ENCODE measurements at regions not wholly inside any gene's neighbourhood (a gene's known extent, or its start where the extent isn't known, plus 50 kb on each side); places are given as distances from the start of the nearest gene placed in this dataset.

DNA sequence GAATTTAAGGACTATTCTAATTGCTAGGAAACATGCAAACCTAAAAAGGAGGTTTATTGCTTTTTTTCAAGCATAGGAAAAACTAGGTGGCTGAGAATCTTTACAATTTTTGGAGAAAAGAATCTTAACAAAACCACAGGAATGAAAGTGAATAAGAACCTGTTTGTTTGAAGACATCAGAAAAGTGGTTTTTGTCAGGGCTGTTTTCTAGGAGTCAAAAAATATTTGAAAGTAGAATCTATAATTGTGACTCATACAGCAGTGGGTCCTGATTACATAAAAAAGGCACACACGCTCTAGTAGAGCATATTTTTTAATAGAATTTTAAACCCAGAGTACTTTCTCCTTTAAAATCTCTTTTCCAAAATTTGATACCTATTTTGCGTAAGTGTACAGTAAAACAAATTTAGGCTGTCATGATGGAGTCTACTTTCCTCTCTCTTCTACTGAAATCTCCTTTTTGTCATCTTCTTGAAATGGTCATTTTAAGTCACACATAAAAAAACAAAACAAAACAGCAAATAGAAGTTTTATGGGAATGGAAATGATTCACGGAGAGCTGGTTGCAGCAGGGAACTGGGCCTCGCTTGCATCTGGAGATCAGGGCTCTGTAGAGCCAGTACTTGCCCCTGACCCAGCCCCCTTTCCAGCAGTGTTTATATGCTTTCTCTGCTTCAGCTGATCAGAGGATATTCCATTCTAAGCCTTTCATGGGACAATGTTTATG is 59.1 kb upstream of the PELI1 start (continued):
- TF ChIP-seq, protein P1, sequence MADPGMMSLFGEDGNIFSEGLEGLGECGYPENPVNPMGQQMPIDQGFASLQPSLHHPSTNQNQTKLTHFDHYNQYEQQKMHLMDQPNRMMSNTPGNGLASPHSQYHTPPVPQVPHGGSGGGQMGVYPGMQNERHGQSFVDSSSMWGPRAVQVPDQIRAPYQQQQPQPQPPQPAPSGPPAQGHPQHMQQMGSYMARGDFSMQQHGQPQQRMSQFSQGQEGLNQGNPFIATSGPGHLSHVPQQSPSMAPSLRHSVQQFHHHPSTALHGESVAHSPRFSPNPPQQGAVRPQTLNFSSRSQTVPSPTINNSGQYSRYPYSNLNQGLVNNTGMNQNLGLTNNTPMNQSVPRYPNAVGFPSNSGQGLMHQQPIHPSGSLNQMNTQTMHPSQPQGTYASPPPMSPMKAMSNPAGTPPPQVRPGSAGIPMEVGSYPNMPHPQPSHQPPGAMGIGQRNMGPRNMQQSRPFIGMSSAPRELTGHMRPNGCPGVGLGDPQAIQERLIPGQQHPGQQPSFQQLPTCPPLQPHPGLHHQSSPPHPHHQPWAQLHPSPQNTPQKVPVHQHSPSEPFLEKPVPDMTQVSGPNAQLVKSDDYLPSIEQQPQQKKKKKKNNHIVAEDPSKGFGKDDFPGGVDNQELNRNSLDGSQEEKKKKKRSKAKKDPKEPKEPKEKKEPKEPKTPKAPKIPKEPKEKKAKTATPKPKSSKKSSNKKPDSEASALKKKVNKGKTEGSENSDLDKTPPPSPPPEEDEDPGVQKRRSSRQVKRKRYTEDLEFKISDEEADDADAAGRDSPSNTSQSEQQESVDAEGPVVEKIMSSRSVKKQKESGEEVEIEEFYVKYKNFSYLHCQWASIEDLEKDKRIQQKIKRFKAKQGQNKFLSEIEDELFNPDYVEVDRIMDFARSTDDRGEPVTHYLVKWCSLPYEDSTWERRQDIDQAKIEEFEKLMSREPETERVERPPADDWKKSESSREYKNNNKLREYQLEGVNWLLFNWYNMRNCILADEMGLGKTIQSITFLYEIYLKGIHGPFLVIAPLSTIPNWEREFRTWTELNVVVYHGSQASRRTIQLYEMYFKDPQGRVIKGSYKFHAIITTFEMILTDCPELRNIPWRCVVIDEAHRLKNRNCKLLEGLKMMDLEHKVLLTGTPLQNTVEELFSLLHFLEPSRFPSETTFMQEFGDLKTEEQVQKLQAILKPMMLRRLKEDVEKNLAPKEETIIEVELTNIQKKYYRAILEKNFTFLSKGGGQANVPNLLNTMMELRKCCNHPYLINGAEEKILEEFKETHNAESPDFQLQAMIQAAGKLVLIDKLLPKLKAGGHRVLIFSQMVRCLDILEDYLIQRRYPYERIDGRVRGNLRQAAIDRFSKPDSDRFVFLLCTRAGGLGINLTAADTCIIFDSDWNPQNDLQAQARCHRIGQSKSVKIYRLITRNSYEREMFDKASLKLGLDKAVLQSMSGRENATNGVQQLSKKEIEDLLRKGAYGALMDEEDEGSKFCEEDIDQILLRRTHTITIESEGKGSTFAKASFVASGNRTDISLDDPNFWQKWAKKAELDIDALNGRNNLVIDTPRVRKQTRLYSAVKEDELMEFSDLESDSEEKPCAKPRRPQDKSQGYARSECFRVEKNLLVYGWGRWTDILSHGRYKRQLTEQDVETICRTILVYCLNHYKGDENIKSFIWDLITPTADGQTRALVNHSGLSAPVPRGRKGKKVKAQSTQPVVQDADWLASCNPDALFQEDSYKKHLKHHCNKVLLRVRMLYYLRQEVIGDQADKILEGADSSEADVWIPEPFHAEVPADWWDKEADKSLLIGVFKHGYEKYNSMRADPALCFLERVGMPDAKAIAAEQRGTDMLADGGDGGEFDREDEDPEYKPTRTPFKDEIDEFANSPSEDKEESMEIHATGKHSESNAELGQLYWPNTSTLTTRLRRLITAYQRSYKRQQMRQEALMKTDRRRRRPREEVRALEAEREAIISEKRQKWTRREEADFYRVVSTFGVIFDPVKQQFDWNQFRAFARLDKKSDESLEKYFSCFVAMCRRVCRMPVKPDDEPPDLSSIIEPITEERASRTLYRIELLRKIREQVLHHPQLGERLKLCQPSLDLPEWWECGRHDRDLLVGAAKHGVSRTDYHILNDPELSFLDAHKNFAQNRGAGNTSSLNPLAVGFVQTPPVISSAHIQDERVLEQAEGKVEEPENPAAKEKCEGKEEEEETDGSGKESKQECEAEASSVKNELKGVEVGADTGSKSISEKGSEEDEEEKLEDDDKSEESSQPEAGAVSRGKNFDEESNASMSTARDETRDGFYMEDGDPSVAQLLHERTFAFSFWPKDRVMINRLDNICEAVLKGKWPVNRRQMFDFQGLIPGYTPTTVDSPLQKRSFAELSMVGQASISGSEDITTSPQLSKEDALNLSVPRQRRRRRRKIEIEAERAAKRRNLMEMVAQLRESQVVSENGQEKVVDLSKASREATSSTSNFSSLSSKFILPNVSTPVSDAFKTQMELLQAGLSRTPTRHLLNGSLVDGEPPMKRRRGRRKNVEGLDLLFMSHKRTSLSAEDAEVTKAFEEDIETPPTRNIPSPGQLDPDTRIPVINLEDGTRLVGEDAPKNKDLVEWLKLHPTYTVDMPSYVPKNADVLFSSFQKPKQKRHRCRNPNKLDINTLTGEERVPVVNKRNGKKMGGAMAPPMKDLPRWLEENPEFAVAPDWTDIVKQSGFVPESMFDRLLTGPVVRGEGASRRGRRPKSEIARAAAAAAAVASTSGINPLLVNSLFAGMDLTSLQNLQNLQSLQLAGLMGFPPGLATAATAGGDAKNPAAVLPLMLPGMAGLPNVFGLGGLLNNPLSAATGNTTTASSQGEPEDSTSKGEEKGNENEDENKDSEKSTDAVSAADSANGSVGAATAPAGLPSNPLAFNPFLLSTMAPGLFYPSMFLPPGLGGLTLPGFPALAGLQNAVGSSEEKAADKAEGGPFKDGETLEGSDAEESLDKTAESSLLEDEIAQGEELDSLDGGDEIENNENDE (IDR thresholded peaks at IDR 0.05; ENCODE audit: insufficient replicate concordance, low read length) = no peak
- TF ChIP-seq EZH2 (IDR thresholded peaks at IDR 0.05; ENCODE audit: low read depth, low read length, severe bottlenecking) (no peak), NANOG (IDR thresholded peaks at IDR 0.05; ENCODE audit: insufficient read depth, low read depth, low read length, poor library complexity, severe bottlenecking) (no peak), POU5F1 (IDR thresholded peaks at IDR 0.05; ENCODE audit: low read depth, low read length) (no peak), GTF2F1 (IDR thresholded peaks at IDR 0.05; ENCODE audit: borderline replicate concordance, low read depth, low read length) (no peak), CBX5 (IDR thresholded peaks at IDR 0.05; ENCODE audit: low read depth, low read length) (no peak), RAD21 (IDR thresholded peaks at IDR 0.05 in 1 of 2, conservative IDR thresholded peaks at IDR 0.05 in 1 of 2; ENCODE audit: low read depth in 2 of 2, low read length in 2 of 2) (no peak), TEAD4 (IDR thresholded peaks at IDR 0.05; ENCODE audit: low read depth, low read length) (no peak), CHD2 (IDR thresholded peaks at IDR 0.05; ENCODE audit: low read length) (no peak), BRCA1 (IDR thresholded peaks at IDR 0.05; ENCODE audit: low read depth, low read length) (no peak), KDM1A (IDR thresholded peaks at IDR 0.05; ENCODE audit: borderline replicate concordance, low read length) (no peak)

Measured in H1 (cell line).